SK-N-SH treated with all-trans-retinoic acid at 6 μM for 48 hours (cell line): ENCODE measurements at regions not wholly inside any gene's neighbourhood (a gene's known extent, or its start where the extent isn't known, plus 50 kb on each side); places are given as distances from the start of the nearest gene placed in this dataset.

Experiments used
- ATAC-seq: fragments of 200-7000 bp; cut with Tn5 transposase; 3 replicates; pipeline ENCODE4 v1.9.1; 2020; ENCODE audit warnings: mild to moderate bottlenecking, moderate library complexity
- ARNTL ChIP-seq: fragments of 450-650 bp; formaldehyde crosslinking; IDR thresholded peaks from 2 replicates; pipeline ENCODE4 v1.5.0; 2020; ENCODE audit warnings: low read depth, mild to moderate bottlenecking, moderate library complexity, borderline replicate concordance
- BACH2 ChIP-seq: fragments of 250-450 bp; sonication (Bioruptor Pico); IDR thresholded peaks from 2 replicates; pipeline ENCODE4 v1.9.0; 2021; ENCODE audit warnings: mild to moderate bottlenecking, borderline replicate concordance
- CREB5 ChIP-seq: fragments of 250-450 bp; sonication (Bioruptor Pico); IDR thresholded peaks from 2 replicates; pipeline ENCODE4 v1.5.1; 2020; ENCODE audit warnings: low read depth, mild to moderate bottlenecking, moderate library complexity
- CSDC2 ChIP-seq: fragments of 250-450 bp; sonication (Bioruptor Pico); IDR thresholded peaks from 2 replicates; pipeline ENCODE4 v1.5.0; 2020; ENCODE audit warnings: mild to moderate bottlenecking, moderate library complexity
- ESRRG ChIP-seq: fragments of 250-450 bp; sonication (Bioruptor Pico); IDR thresholded peaks from 2 replicates; pipeline ENCODE4 v1.6.1; 2021; ENCODE audit warnings: mild to moderate bottlenecking
- GLIS3 ChIP-seq: fragments of 250-450 bp; sonication (Bioruptor Pico); IDR thresholded peaks from 2 replicates; pipeline ENCODE4 v1.5.0; 2020; ENCODE audit warnings: mild to moderate bottlenecking, moderate library complexity
- ISL1 ChIP-seq: fragments of 250-450 bp; sonication (Bioruptor Pico); IDR thresholded peaks from 2 replicates; pipeline ENCODE4 v2.1.2; 2022; ENCODE audit warnings: mild to moderate bottlenecking, moderate library complexity
- OSR1 ChIP-seq: fragments of 250-450 bp; sonication (Bioruptor Pico); IDR thresholded peaks from 2 replicates; pipeline ENCODE4 v1.8.0; 2022; ENCODE audit warnings: moderate library complexity, mild to moderate bottlenecking, inconsistent platforms
- PATZ1 ChIP-seq: fragments of 250-450 bp; sonication (Bioruptor Pico); IDR thresholded peaks from 2 replicates; pipeline ENCODE4 v1.8.0; 2020; ENCODE audit warnings: mild to moderate bottlenecking, moderate library complexity, borderline replicate concordance
- RARB ChIP-seq: fragments of 250-450 bp; sonication (Bioruptor Pico); IDR thresholded peaks from 2 replicates; pipeline ENCODE4 v1.8.0; 2021; ENCODE audit warnings: mild to moderate bottlenecking, moderate library complexity
- SNAI2 ChIP-seq: fragments of 250-450 bp; sonication (Bioruptor Pico); IDR thresholded peaks from 2 replicates; pipeline ENCODE4 v1.5.0; 2020; ENCODE audit warnings: mild to moderate bottlenecking, moderate library complexity
- TCF4 ChIP-seq: fragments of 250-450 bp; sonication (Bioruptor Pico); IDR thresholded peaks from 2 replicates; pipeline ENCODE4 v1.8.0; 2021; ENCODE audit warnings: mild to moderate bottlenecking, moderate library complexity, borderline replicate concordance
- TOX ChIP-seq: fragments of 250-450 bp; sonication (Bioruptor Pico); IDR thresholded peaks from 2 replicates; pipeline ENCODE4 v1.8.0; 2021; ENCODE audit warnings: mild to moderate bottlenecking, moderate library complexity, borderline replicate concordance
- ZC3H10 ChIP-seq: fragments of 250-450 bp; sonication (Bioruptor Pico); IDR thresholded peaks from 2 replicates; pipeline ENCODE4 v1.5.1; 2021; ENCODE audit warnings: mild to moderate bottlenecking, moderate library complexity
- ZFP3 ChIP-seq: fragments of 250-450 bp; sonication (Bioruptor Pico); IDR thresholded peaks from 2 replicates; pipeline ENCODE4 v1.5.0; 2020; ENCODE audit warnings: mild to moderate bottlenecking, moderate library complexity
- ZFP30 ChIP-seq: fragments of 450-650 bp; formaldehyde crosslinking; IDR thresholded peaks from 2 replicates; pipeline ENCODE4 v1.5.0; 2022; ENCODE audit warnings: mild to moderate bottlenecking, moderate library complexity
- ZNF565 ChIP-seq: fragments of 450-650 bp; formaldehyde crosslinking; conservative IDR thresholded peaks from 2 replicates; pipeline ENCODE4 v1.5.0; 2020; ENCODE audit warnings: low read depth, mild to moderate bottlenecking, moderate library complexity
- ZNF70 ChIP-seq: fragments of 450-650 bp; formaldehyde crosslinking; IDR thresholded peaks from 2 replicates; pipeline ENCODE4 v1.5.0; 2020; ENCODE audit warnings: mild to moderate bottlenecking, moderate library complexity
- ZNF8 ChIP-seq: fragments of 450-650 bp; formaldehyde crosslinking; IDR thresholded peaks from 2 replicates; pipeline ENCODE4 v1.5.0; 2020; ENCODE audit warnings: mild to moderate bottlenecking, moderate library complexity
- TF ChIP-seq, protein P1 (sequence below): fragments of 250-450 bp; sonication (Bioruptor Pico); IDR thresholded peaks from 2 replicates; pipeline ENCODE4 v1.5.0; 2020; ENCODE audit warnings: mild to moderate bottlenecking, moderate library complexity
- TF ChIP-seq, protein P2 (sequence below): fragments of 250-450 bp; sonication (Bioruptor Pico); IDR thresholded peaks from 2 replicates; pipeline ENCODE4 v1.5.1; 2021; ENCODE audit warnings: mild to moderate bottlenecking, moderate library complexity
- TF ChIP-seq, protein P3 (sequence below): fragments of 250-450 bp; sonication (Bioruptor Pico); IDR thresholded peaks from 2 replicates; pipeline ENCODE4 v1.8.0; 2021; ENCODE audit warnings: low read depth, mild to moderate bottlenecking, moderate library complexity, borderline replicate concordance

DNA sequence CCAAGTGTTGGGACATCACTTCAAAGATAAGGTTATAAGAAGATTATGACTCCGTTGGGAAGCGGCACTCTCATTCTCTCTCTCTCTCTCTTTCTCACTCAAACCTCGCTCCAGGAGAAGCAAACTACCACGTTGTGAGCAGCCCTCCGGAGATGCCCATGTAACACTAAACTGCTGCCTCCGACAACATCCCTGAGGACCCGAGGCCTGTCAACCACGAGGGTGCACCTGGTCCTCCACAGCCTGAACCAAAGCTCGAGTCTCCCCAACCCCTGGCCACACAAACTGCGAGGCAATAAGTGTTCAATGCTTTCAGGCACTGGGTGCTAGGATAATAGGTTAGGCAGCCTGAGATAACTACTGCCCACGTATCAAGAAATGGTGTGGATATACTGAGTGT is 654.5 kb upstream of the ID2 start:
- no peak for ATAC-seq
- TF ChIP-seq ZNF8 (CRISPR knock-in tag) = no peak
- no peak for TF ChIP-seq ZFP30 (CRISPR knock-in tag)
- no peak for TF ChIP-seq RARB
- TF ChIP-seq ARNTL (CRISPR knock-in tag) = no peak
- no peak for TF ChIP-seq ESRRG (CRISPR knock-in tag)
- no peak for TF ChIP-seq CSDC2 (CRISPR knock-in tag)
- no peak for TF ChIP-seq PATZ1 (CRISPR knock-in tag)
- TF ChIP-seq ZFP3 (CRISPR knock-in tag) = no peak
- TF ChIP-seq TCF4 (CRISPR knock-in tag) = no peak
- no peak for TF ChIP-seq SNAI2 (CRISPR knock-in tag)
- no peak for TF ChIP-seq ISL1 (CRISPR knock-in tag)
- TF ChIP-seq ZNF565 (CRISPR knock-in tag) = no peak
- no peak for TF ChIP-seq TOX (CRISPR knock-in tag)
- TF ChIP-seq, protein P1, sequence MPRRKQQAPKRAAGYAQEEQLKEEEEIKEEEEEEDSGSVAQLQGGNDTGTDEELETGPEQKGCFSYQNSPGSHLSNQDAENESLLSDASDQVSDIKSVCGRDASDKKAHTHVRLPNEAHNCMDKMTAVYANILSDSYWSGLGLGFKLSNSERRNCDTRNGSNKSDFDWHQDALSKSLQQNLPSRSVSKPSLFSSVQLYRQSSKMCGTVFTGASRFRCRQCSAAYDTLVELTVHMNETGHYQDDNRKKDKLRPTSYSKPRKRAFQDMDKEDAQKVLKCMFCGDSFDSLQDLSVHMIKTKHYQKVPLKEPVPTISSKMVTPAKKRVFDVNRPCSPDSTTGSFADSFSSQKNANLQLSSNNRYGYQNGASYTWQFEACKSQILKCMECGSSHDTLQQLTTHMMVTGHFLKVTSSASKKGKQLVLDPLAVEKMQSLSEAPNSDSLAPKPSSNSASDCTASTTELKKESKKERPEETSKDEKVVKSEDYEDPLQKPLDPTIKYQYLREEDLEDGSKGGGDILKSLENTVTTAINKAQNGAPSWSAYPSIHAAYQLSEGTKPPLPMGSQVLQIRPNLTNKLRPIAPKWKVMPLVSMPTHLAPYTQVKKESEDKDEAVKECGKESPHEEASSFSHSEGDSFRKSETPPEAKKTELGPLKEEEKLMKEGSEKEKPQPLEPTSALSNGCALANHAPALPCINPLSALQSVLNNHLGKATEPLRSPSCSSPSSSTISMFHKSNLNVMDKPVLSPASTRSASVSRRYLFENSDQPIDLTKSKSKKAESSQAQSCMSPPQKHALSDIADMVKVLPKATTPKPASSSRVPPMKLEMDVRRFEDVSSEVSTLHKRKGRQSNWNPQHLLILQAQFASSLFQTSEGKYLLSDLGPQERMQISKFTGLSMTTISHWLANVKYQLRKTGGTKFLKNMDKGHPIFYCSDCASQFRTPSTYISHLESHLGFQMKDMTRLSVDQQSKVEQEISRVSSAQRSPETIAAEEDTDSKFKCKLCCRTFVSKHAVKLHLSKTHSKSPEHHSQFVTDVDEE = no peak
- TF ChIP-seq OSR1 (CRISPR knock-in tag) = no peak
- TF ChIP-seq BACH2 (CRISPR knock-in tag) = no peak
- TF ChIP-seq, protein P2, sequence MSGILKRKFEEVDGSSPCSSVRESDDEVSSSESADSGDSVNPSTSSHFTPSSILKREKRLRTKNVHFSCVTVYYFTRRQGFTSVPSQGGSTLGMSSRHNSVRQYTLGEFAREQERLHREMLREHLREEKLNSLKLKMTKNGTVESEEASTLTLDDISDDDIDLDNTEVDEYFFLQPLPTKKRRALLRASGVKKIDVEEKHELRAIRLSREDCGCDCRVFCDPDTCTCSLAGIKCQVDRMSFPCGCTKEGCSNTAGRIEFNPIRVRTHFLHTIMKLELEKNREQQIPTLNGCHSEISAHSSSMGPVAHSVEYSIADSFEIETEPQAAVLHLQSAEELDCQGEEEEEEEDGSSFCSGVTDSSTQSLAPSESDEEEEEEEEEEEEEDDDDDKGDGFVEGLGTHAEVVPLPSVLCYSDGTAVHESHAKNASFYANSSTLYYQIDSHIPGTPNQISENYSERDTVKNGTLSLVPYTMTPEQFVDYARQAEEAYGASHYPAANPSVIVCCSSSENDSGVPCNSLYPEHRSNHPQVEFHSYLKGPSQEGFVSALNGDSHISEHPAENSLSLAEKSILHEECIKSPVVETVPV (CRISPR knock-in tag) = no peak
- TF ChIP-seq, protein P3, sequence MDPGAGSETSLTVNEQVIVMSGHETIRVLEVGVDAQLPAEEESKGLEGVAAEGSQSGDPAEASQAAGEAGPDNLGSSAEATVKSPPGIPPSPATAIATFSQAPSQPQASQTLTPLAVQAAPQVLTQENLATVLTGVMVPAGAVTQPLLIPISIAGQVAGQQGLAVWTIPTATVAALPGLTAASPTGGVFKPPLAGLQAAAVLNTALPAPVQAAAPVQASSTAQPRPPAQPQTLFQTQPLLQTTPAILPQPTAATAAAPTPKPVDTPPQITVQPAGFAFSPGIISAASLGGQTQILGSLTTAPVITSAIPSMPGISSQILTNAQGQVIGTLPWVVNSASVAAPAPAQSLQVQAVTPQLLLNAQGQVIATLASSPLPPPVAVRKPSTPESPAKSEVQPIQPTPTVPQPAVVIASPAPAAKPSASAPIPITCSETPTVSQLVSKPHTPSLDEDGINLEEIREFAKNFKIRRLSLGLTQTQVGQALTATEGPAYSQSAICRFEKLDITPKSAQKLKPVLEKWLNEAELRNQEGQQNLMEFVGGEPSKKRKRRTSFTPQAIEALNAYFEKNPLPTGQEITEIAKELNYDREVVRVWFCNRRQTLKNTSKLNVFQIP (CRISPR knock-in tag) = no peak
- TF ChIP-seq ZC3H10 = no peak

DNA sequence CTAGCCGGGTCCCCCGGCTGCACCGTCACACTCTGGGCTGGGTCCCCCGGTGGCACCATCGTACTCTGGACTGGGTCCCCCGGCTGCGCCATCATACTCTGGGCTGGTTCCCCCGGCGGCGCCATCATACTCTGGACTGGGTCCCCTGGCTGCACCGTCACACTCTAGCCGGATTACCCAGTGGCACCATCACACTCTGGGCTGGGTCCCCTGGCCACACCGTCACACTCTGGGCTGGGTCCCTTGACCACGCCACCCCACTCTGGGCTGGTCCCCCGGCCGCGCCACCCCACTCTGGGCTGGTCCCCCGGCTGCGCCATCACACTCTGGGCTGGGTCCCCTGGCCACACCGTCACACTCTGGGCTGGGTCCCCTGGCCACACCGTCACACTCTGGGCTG is 653.8 kb upstream of the ID2 start:
- no peak for ATAC-seq
- TF ChIP-seq ESRRG (CRISPR knock-in tag) = no peak
- no peak for TF ChIP-seq ZNF565 (CRISPR knock-in tag)
- TF ChIP-seq ZFP3 (CRISPR knock-in tag) = no peak
- TF ChIP-seq ARNTL (CRISPR knock-in tag) = no peak
- TF ChIP-seq GLIS3 (CRISPR knock-in tag) = no peak
- TF ChIP-seq, protein P2 (CRISPR knock-in tag) = no peak
- TF ChIP-seq OSR1 (CRISPR knock-in tag) = no peak
- TF ChIP-seq ZNF70 (CRISPR knock-in tag) = no peak
- TF ChIP-seq ZFP30 (CRISPR knock-in tag) = no peak
- no peak for TF ChIP-seq SNAI2 (CRISPR knock-in tag)
- TF ChIP-seq, protein P1 = no peak
- TF ChIP-seq TCF4 (CRISPR knock-in tag) = no peak
- TF ChIP-seq ZC3H10 = no peak
- TF ChIP-seq ISL1 (CRISPR knock-in tag) = no peak
- no peak for TF ChIP-seq PATZ1 (CRISPR knock-in tag)
- TF ChIP-seq TOX (CRISPR knock-in tag) = no peak
- no peak for TF ChIP-seq CSDC2 (CRISPR knock-in tag)
- no peak for TF ChIP-seq CREB5 (CRISPR knock-in tag)
